Mesodermal cell (in vitro differentiated cells): ENCODE measurements at regions not wholly inside any gene's neighbourhood (a gene's known extent, or its start where the extent isn't known, plus 50 kb on each side); places are given as distances from the start of the nearest gene placed in this dataset.

Experiments
- H3K27ac ChIP-seq: 2 replicates; pipeline ENCODE4 v1.7.0; 2013; ENCODE audit warnings: mild to moderate bottlenecking, low read depth, low read length, moderate library complexity; ENCODE audit not compliant: severe bottlenecking
- H3K36me3 ChIP-seq: 2 replicates; pipeline ENCODE4 v1.7.1; 2013; ENCODE audit warnings: mild to moderate bottlenecking, low read length, moderate library complexity; ENCODE audit not compliant: control insufficient read depth, insufficient read depth
- H3K4me1 ChIP-seq: one replicate; pipeline ENCODE4 v1.7.1; 2013; ENCODE audit warnings: mild to moderate bottlenecking, low read length; ENCODE audit not compliant: insufficient read depth, control insufficient read depth, poor library complexity, severe bottlenecking
- H3K4me3 ChIP-seq: 2 replicates; pipeline ENCODE4 v1.7.0; 2013; ENCODE audit warnings: low read length, control low read depth, mild to moderate bottlenecking; ENCODE audit not compliant: insufficient read depth, poor library complexity, severe bottlenecking; ENCODE audit errors: extremely low read depth
- H3K9me3 ChIP-seq: 2 replicates; pipeline ENCODE4 v1.7.1; 2013; ENCODE audit warnings: mild to moderate bottlenecking, low read length, moderate library complexity; ENCODE audit not compliant: control insufficient read depth
- WGBS, 2 experiments: methylation state at CpG; one replicate each; pipeline ENCODE4 v1.1.5; 2013; ENCODE audit warnings: missing lambda C conversion rate in 2 of 2; ENCODE audit not compliant: insufficient coverage in 2 of 2; 5-methylcytosine and 5-hydroxymethylcytosine counted together

DNA sequence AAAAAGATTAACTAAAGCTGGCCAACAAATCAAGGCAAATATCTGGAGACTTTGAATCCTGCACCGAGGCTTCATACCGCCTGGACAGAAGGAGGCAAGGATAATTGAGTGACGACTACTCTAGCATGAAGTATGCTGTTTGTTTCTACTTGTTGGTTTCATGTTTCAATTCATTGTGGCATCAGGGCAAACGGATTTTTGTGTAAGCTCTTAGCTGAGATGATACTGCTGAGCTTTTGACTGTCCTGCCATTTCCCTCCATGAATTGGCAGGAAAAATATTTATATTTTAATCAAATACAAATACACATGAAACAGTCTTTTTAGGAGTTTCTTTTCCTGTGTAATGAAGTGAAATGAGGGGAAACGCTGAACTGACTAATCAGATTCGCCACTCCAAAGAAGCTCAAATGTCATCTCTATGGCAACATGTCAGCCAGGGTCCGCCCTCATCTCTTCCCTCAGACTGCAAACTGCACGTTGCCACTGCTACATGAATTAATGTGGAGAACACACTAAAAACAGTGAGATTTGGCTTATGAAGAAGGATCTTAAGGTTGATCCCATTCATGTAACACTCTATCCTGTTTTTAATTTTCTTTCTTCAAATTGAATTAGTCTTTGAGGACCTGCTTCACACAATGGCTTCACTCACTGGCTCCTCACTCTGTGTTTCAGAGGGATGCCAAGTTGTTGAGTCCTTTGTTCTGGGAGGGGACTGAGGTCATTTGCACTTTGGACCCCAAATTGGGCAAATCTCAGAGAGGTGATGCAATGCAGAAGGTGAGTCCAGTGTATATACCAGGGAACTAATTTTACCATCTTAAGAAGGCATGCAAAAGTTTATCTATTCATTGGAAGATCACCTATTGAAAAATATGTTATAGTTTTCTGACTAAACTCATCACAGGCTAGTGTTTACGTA is 149.6 kb upstream of the MID1 start:
- peak overlapping the region; percentile 88 for H3K27ac ChIP-seq
- no CpG with 5 or more reads among the region's 9 CpGs for WGBS, 2 experiments
- H3K9me3 ChIP-seq: no peaks in the 10 kb centered on the region
- no peaks in the 10 kb centered on the region for H3K36me3 ChIP-seq
- peaks cover 9% of the 10 kb centered on the region for H3K4me1 ChIP-seq
- no peak overlapping the region for H3K4me3 ChIP-seq

DNA sequence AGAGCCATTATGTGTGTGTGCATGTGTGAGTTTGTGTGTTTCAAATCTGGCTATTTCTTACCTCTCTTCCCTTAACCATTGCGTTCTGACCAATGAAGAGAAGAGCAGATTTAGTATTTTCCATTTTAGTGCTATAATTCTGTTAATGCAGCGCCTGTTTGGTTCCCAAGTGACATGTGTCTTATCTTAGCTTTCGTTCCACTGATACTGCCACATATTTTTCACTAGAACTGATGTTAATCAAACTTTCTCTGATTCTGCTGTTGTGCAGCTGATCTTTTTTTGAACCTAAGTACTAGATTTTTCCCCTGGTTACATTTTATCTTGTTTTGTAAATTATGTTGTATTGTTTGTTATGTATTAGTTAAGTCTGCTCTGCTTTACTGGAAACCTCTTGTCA is 152.9 kb upstream of the MID1 start:
- no peaks in the 10 kb centered on the region for H3K9me3 ChIP-seq
- H3K4me3 ChIP-seq: no peak overlapping the region
- H3K4me1 ChIP-seq: peaks cover 9% of the 10 kb centered on the region
- no CpG with 5 or more reads among the region's 3 CpGs for WGBS, 2 experiments
- no peaks in the 10 kb centered on the region for H3K36me3 ChIP-seq
- no peak overlapping the region for H3K27ac ChIP-seq

DNA sequence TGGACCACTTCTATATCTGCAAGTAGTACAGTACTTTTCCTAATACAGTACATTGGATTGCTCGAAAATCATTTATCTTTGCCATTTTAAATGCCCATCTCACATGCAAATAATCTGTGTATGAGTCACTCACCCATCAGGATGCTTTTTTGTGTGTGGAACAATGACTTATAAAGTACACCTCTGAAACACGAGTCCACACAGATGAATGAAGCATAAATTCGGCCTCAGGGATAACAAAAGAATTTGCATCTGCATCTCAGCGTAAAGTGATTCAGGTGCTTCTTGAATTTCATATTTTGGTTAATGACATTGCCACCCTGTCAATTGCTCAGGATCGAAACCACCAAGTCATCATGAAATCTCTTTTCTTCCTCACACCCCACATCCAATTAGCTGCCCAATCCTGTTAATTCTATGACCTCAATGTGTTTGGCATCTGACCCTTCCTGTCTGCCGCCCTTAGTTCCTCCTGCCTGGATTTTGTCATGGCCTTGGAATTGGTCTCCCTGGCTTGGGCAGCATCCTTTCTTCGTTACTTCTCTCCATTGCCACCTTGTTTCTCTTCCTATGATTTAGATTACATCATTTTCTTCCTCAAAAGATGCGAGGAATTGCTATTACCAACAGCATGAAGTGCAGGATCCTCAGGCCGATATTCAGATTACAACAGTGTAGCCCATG is 161.6 kb upstream of the MID1 start:
- no peak overlapping the region for H3K4me3 ChIP-seq
- H3K4me1 ChIP-seq: no peaks in the 10 kb centered on the region
- 92 to 94% methylated on average over 1 to 5 of the region's 9 CpGs for WGBS, 2 experiments
- no peaks in the 10 kb centered on the region for H3K9me3 ChIP-seq
- no peaks in the 10 kb centered on the region for H3K36me3 ChIP-seq
- H3K27ac ChIP-seq: no peak overlapping the region

DNA sequence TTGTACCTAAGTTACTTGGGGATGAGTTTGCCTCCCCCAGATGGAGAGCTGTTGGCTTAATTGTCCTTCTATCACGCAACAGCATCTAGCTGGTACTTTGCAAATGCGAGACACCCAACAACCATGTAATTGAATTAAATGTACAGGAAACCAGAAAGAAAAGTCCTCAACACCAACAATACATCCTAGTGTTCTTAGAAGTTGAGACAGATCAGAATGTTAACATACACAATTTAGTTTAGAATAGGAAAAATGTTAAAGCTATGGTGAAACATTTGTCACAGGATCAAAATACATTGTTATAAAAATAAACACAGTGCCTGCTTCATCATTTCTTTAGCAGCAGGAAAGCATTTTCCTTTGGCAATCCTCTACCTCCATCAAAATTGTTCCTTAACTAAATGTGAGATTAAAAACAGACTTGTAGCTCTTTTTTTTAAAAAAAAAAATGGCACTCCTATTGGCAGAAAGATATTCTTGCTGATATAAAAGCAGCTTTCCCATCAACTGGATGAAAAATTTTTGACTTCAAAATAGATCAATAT is 163.1 kb upstream of the MID1 start:
- no CpG with 5 or more reads among the region's 2 CpGs for WGBS, 2 experiments
- no peak overlapping the region for H3K4me3 ChIP-seq
- no peaks in the 10 kb centered on the region for H3K4me1 ChIP-seq
- H3K27ac ChIP-seq: no peak overlapping the region
- no peaks in the 10 kb centered on the region for H3K9me3 ChIP-seq
- H3K36me3 ChIP-seq: no peaks in the 10 kb centered on the region

DNA sequence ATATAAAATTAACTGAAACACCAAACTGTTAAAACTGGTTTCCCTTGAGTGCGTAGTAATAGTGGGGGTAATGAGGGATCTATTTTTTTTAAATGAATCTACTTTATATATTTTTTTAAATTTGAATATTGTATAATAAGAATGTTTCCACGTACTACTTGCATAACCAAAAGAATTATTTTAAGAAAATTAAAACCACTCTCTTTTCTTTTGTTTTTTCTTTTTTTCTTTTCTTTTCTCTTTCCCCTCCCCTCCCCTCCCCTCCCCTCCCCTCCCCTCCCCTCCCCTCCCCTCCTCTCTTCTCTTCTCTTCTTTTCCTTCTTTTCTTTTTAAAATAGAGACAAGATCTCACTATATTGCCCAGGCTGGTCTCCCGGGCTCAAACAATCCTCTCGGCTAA is 166.9 kb upstream of the MID1 start:
- H3K4me3 ChIP-seq: no peak overlapping the region
- no peak overlapping the region for H3K27ac ChIP-seq
- no peaks in the 10 kb centered on the region for H3K9me3 ChIP-seq
- no peaks in the 10 kb centered on the region for H3K36me3 ChIP-seq
- WGBS, 2 experiments: no CpG with 5 or more reads among the region's 4 CpGs
- H3K4me1 ChIP-seq: no peaks in the 10 kb centered on the region

DNA sequence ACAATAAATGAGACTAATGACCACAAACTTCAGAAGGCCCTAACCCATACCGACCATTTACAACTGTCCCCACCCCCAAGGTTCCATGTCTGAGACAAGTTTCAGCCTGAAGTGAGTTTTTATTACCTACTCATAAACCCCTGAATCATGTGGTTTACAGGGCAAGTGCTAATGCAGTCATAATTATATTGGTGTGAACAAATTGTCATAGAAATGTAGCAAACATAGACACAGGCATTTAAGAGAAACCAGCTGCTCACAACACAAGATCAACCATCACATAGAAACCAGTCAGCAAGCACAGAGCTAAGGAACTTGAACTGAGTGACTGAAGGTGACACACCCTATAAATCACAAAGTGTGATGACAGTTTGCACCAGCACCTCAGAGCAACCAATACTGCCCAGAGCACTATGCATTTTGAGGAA is 173.8 kb upstream of the MID1 start:
- Histone ChIP-seq H3K27ac (no peak overlapping the region), H3K4me1 (no peaks in the 10 kb centered on the region), H3K4me3 (no peak overlapping the region), H3K36me3 (no peaks in the 10 kb centered on the region), H3K9me3 (no peaks in the 10 kb centered on the region)
- WGBS, 2 experiments: no CpG with 5 or more reads among the region's 1 CpG

DNA sequence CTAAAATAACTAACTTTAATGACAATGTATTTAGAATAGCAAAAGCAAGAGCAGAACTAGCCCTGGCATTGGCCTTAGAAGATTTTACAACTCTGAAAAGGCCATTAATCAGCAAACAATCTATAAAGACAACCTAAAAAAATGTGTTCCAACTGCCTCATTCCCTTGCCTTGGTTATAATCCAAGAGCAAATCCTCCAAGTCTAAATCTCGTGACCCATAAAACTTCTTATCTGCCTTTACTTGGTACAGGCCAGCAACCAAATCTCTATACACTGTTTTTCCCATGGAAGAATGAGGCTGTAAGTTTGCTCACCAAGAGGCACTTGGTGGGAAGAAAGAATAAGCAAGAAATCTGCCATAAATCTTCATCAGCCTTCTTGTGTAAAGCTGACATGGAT is 175.3 kb upstream of the MID1 start:
- H3K4me1 ChIP-seq: no peaks in the 10 kb centered on the region
- no CpG with 5 or more reads among the region's 1 CpG for WGBS, 2 experiments
- no peak overlapping the region for H3K4me3 ChIP-seq
- no peaks in the 10 kb centered on the region for H3K36me3 ChIP-seq
- H3K27ac ChIP-seq: no peak overlapping the region
- H3K9me3 ChIP-seq: no peaks in the 10 kb centered on the region

DNA sequence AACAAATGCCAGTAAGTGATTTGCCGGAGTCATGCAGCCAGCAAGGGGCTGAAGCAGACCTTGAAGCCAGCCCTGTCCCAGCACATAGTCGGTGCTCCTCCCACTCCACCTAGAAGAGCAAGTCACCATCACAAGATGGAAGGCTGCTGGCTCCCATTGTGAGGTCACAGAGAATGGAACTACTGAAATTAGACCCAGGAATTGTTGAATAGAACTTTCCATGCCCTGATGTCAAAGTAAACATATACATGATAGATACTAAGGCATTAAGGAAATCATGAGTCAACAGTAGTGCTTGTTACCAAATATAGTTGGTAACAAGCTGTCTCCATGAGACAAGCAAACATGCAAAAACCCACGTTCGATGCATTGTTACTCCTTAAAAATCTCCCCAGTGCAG is 177.1 kb upstream of the MID1 start:
- 80% methylated on average over 1 to 2 of the region's 4 CpGs for WGBS, 2 experiments
- no peaks in the 10 kb centered on the region for H3K4me1 ChIP-seq
- H3K4me3 ChIP-seq: no peak overlapping the region

DNA sequence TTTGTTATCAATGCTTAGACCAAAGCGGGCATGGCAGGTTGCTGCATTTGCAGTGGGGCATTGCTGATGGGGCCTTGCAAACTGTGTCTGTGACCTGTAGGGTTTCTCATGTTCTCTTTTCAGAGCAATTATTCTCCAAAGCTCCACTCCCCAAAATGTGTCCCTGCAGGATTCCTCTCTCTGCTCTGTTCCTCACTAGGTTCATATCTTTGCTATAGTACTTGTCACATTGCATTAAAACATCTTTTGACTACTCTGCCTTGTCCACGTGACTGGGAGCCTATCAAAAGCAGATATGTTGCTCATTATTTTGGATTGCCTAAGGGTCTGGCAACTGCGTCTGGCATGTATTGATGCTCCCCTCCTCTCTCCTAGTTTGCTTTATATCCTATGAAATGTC is 177.7 kb upstream of the MID1 start:
- WGBS, 2 experiments: 100% methylated on average over 1 of the region's 3 CpGs
- H3K27ac ChIP-seq: no peak overlapping the region

More for the DNA sequence above, 177.1 kb upstream of the MID1 start:
- H3K36me3 ChIP-seq: no peaks in the 10 kb centered on the region
- no peak overlapping the region for H3K27ac ChIP-seq
- no peaks in the 10 kb centered on the region for H3K9me3 ChIP-seq

DNA sequence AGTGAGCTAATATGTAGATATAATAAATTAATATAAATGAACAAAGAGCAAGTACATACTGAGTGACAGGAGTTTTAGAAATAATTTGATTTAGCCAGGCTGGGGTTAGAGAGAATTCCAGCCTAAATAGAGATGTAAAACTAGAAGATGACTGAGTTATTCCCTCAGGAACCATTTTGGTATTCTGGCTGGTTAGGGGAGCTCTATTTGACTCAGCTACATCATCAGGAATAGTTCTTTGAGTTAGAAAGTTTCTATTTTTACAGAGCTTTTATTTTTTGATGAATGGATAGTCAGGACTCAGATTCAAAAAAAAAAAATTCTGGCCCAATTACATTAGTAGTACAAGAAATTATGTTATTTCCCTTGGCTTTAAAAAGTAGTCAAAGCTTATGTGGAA is 180.4 kb upstream of the MID1 start:
- Histone ChIP-seq H3K27ac (no peak overlapping the region), H3K4me1 (no peaks in the 10 kb centered on the region), H3K36me3 (no peaks in the 10 kb centered on the region), H3K9me3 (no peaks in the 10 kb centered on the region), H3K4me3 (no peak overlapping the region)

More for the DNA sequence above, 177.7 kb upstream of the MID1 start:
- H3K36me3 ChIP-seq: no peaks in the 10 kb centered on the region
- H3K4me1 ChIP-seq: no peaks in the 10 kb centered on the region
- no peaks in the 10 kb centered on the region for H3K9me3 ChIP-seq
- H3K4me3 ChIP-seq: no peak overlapping the region

DNA sequence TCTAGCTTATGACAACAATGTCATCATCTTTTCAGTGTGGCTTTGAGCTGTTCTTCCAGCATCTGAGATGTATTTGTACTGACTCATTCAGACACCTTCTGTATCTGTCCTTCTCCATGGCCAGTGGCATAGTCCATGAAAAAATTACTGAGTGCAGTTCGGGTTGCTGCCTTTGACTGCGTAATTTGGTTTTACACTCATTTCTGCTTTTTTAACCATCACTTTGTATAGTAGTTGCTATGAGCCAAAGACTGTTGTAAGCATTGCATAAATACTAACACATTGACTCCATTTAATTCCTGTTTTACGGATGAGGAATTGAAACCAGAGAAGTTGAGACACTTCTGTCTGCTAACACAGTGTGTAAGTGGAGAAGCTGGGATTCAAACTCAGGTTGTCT is 190.7 kb upstream of the MID1 start:
- WGBS, 2 experiments: no CpG with 5 or more reads among the region's 3 CpGs
- Histone ChIP-seq H3K4me3 (no peak overlapping the region), H3K36me3 (no peaks in the 10 kb centered on the region)

More for the DNA sequence above, 190.7 kb upstream of the MID1 start:
- no peaks in the 10 kb centered on the region for H3K9me3 ChIP-seq
- no peak overlapping the region for H3K27ac ChIP-seq
- no peaks in the 10 kb centered on the region for H3K4me1 ChIP-seq
